ENCODE measurements at regions not wholly inside any gene's neighbourhood (a gene's known extent, or its start where the extent isn't known, plus 50 kb on each side); places are given as distances from the start of the nearest gene placed in this dataset.

DNA sequence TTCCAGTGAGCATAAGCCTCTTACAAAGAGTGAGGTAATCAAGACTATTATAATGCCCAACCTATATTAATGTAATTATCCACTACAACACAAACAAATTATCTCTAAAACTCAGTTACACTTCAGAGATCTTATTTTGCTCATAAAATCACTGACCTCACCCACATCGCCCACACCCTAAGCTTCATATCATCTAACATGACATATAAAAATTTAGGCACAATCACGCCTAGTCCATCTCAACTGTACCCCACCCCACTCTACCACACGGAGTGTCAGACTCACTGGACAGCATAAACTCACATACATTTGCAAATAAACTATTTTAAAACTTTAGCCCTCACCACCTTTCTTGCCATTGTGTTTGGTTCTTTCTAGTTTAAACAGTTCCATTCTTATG, 252.4 kb downstream of the PCDH7 start:
- Histone ChIP-seq H3K27ac (ENCODE audit: low read depth in 2 of 2, low read length in 2 of 2) (no peak overlapping the region), H3K4me1 (ENCODE audit: control insufficient read depth in 2 of 3, insufficient read depth in 2 of 3, low read depth in 1 of 3, low read length in 3 of 3) (no peaks in the 10 kb centered on the region), H3K9ac (ENCODE audit: low read length in 3 of 3) (no peak overlapping the region), H3K9me3 (ENCODE audit: control insufficient read depth in 2 of 3, insufficient read depth in 1 of 3, low read length in 3 of 3) (no peaks in the 10 kb centered on the region), H3K4me3 (ENCODE audit: low read length in 3 of 3) (no peak overlapping the region), H3K27me3 (ENCODE audit: control insufficient read depth, insufficient read depth, low read length) (no peaks in the 10 kb centered on the region), H3K36me3 (ENCODE audit: control insufficient read depth in 2 of 3, insufficient read depth in 3 of 3, low read length in 3 of 3) (no peaks in the 10 kb centered on the region)
- intact Hi-C loops (cut with DNase I), result no loop called here
- TF ChIP-seq, protein P1, sequence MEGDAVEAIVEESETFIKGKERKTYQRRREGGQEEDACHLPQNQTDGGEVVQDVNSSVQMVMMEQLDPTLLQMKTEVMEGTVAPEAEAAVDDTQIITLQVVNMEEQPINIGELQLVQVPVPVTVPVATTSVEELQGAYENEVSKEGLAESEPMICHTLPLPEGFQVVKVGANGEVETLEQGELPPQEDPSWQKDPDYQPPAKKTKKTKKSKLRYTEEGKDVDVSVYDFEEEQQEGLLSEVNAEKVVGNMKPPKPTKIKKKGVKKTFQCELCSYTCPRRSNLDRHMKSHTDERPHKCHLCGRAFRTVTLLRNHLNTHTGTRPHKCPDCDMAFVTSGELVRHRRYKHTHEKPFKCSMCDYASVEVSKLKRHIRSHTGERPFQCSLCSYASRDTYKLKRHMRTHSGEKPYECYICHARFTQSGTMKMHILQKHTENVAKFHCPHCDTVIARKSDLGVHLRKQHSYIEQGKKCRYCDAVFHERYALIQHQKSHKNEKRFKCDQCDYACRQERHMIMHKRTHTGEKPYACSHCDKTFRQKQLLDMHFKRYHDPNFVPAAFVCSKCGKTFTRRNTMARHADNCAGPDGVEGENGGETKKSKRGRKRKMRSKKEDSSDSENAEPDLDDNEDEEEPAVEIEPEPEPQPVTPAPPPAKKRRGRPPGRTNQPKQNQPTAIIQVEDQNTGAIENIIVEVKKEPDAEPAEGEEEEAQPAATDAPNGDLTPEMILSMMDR (IDR thresholded peaks at IDR 0.05; ENCODE audit: borderline replicate concordance, extremely low read depth, insufficient read depth), result no peak
- FAIRE-seq (no peak), DNase-seq (no peak)

DNA sequence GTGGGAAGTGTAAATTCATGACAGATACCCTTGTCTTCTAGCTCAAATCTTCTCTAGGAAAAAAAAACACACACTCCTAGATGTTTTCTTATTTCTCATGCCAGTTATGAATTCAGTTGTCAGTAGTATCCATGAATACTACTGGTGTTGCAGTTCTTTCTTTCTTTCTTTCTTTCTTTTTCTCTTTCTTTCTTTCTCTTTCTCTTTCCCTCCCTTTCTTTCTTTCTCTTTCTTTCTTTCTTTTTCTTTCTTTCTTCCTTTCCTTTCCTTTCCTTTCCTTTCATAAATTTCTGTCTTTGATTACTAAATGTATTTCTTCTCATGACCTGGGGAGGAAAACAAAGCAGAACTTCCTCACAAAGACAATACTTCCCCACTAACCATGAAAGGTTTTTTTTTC, 253.8 kb downstream of the PCDH7 start:
- Histone ChIP-seq H3K4me3 (ENCODE audit: low read length in 3 of 3) (no peak overlapping the region), H3K36me3 (ENCODE audit: control insufficient read depth in 2 of 3, insufficient read depth in 3 of 3, low read length in 3 of 3) (no peaks in the 10 kb centered on the region), H3K4me1 (ENCODE audit: control insufficient read depth in 2 of 3, insufficient read depth in 2 of 3, low read depth in 1 of 3, low read length in 3 of 3) (no peaks in the 10 kb centered on the region), H3K9ac (ENCODE audit: low read length in 3 of 3) (no peak overlapping the region), H3K27me3 (ENCODE audit: control insufficient read depth, insufficient read depth, low read length) (no peaks in the 10 kb centered on the region), H3K9me3 (ENCODE audit: control insufficient read depth in 2 of 3, insufficient read depth in 1 of 3, low read length in 3 of 3) (no peaks in the 10 kb centered on the region), H3K27ac (ENCODE audit: low read depth in 2 of 2, low read length in 2 of 2) (no peak overlapping the region)
- FAIRE-seq, result no peak
- TF ChIP-seq, protein P1 (IDR thresholded peaks at IDR 0.05; ENCODE audit: borderline replicate concordance, extremely low read depth, insufficient read depth), result no peak
- intact Hi-C loops (cut with DNase I), result no loop called here
- DNase-seq, result no peak

GRCh38 chr4:30979402-30979801, 259.2 kb downstream of the PCDH7 start:
- no peak overlapping the region for H3K9ac ChIP-seq (ENCODE audit: low read length in 3 of 3)
- H3K4me1 ChIP-seq (ENCODE audit: control insufficient read depth in 2 of 3, insufficient read depth in 2 of 3, low read depth in 1 of 3, low read length in 3 of 3), result no peaks in the 10 kb centered on the region
- H3K36me3 ChIP-seq (ENCODE audit: control insufficient read depth in 2 of 3, insufficient read depth in 3 of 3, low read length in 3 of 3), result no peaks in the 10 kb centered on the region
- intact Hi-C loops (cut with DNase I), result no loop called here
- no peaks in the 10 kb centered on the region for H3K27me3 ChIP-seq (ENCODE audit: control insufficient read depth, insufficient read depth, low read length)
- no peak overlapping the region for H3K27ac ChIP-seq (ENCODE audit: low read depth in 2 of 2, low read length in 2 of 2)
- H3K4me3 ChIP-seq (ENCODE audit: low read length in 3 of 3), result no peak overlapping the region
- FAIRE-seq (no peak), DNase-seq (no peak)
- TF ChIP-seq, protein P1 (IDR thresholded peaks at IDR 0.05; ENCODE audit: borderline replicate concordance, extremely low read depth, insufficient read depth), result no peak
- no peaks in the 10 kb centered on the region for H3K9me3 ChIP-seq (ENCODE audit: control insufficient read depth in 2 of 3, insufficient read depth in 1 of 3, low read length in 3 of 3)

GRCh38 chr4:30989508-30989907, 269.3 kb downstream of the PCDH7 start:
- TF ChIP-seq, protein P1 (IDR thresholded peaks at IDR 0.05; ENCODE audit: borderline replicate concordance, extremely low read depth, insufficient read depth), result no peak
- no peak overlapping the region for H3K27ac ChIP-seq (ENCODE audit: low read depth in 2 of 2, low read length in 2 of 2)
- H3K4me1 ChIP-seq (ENCODE audit: control insufficient read depth in 2 of 3, insufficient read depth in 2 of 3, low read depth in 1 of 3, low read length in 3 of 3), result no peaks in the 10 kb centered on the region
- H3K9ac ChIP-seq (ENCODE audit: low read length in 3 of 3), result no peak overlapping the region
- no peaks in the 10 kb centered on the region for H3K36me3 ChIP-seq (ENCODE audit: control insufficient read depth in 2 of 3, insufficient read depth in 3 of 3, low read length in 3 of 3)
- no peak for FAIRE-seq
- intact Hi-C loops (cut with DNase I), result no loop called here
- H3K9me3 ChIP-seq (ENCODE audit: control insufficient read depth in 2 of 3, insufficient read depth in 1 of 3, low read length in 3 of 3), result no peaks in the 10 kb centered on the region
- H3K4me3 ChIP-seq (ENCODE audit: low read length in 3 of 3), result no peak overlapping the region
- no peaks in the 10 kb centered on the region for H3K27me3 ChIP-seq (ENCODE audit: control insufficient read depth, insufficient read depth, low read length)
- DNase-seq, result no peak

Measured in kidney (tissue), 13 donors.